HG03025 (cell line): ENCODE measurements at regions not wholly inside any gene's neighbourhood (a gene's known extent, or its start where the extent isn't known, plus 50 kb on each side); places are given as distances from the start of the nearest gene placed in this dataset.

ENCODE experiments used
- ATAC-seq: cut with Tn5 transposase; IDR thresholded peaks from one replicate; pipeline ENCODE4 v1.9.1; 2021; ENCODE audit warnings: mild to moderate bottlenecking, moderate library complexity; ENCODE audit not compliant: unreplicated experiment, low FRiP score

GRCh38 chr6:143621876-143622605 lies 55.7 kb upstream of the PHACTR2 start:
- no peak for ATAC-seq

GRCh38 chr6:143621159-143621873 lies 56.4 kb upstream of the PHACTR2 start:
- no peak for ATAC-seq

GRCh38 chr6:143620447-143620846 lies 57.3 kb upstream of the PHACTR2 start:
- no peak for ATAC-seq

- no peak for ATAC-seq
Measured at GRCh38 chr6:143619824-143620401, 57.9 kb upstream of the PHACTR2 start.

GRCh38 chr6:143616741-143617140 lies 61.0 kb upstream of the PHACTR2 start:
- ATAC-seq = no peak

- no peak for ATAC-seq
Measured at GRCh38 chr6:143615785-143616184, 62.0 kb upstream of the PHACTR2 start.

DNA sequence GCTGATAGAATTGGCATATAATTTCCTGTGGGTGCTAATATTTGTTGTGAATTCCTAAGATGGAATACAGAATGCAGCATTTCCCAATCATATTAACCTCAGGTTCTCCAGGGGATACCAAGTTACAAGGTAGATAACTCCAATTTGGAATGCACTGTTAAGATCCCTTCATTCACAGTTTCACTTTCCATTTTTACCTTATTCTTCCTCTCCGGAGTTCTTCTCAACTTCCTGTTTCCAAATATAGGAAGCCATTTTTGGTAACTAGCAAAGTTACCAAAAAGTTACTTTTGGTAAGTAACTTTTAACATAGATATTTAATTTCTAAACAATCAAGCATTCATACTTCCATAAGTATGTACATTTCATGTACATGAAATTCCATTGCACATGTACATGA lies 63.5 kb upstream of the PHACTR2 start:
- ATAC-seq = no peak

DNA sequence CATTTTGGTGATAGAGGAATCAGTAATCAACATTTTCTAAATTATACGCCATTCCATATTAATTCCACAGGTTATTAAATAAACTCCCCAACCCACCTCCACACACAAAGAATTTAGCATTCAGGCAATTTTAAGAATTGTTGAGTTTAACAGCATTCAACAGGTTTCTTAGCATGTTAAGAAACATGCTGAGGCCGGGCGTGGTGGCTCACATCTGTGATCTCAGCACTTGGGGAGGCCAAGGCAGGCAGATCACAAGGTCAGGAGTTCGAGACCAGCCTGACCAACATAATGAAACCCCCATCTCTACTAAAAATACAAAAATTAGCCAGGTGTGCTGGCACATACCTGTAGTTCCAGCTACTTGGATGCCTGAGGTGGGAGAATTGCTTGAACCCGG lies 64.0 kb upstream of the PHACTR2 start:
- ATAC-seq = no peak

- no peak for ATAC-seq
Measured at GRCh38 chr6:143612186-143612585, 65.6 kb upstream of the PHACTR2 start.

DNA sequence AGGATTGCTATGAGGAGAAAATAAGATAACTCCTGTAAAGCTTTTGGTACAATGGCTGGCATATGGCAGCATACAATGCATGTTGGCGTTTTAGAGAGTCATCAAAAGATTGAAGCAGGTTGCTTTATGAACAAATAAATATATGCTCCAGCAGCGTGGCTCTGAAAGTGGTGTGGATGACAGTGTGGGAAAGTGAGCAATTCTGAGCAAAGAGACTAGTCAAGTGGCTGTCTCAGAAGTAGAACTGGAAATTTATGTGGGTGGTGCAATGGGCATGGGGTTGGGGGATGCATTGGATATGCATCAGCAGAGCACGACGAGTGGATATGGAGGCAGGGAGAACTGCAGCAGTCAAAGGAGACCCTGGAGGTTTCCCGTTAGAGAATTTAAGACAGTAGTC lies 66.2 kb upstream of the PHACTR2 start:
- no peak for ATAC-seq

GRCh38 chr6:143609972-143610371 lies 67.8 kb upstream of the PHACTR2 start:
- no peak for ATAC-seq

- no peak for ATAC-seq
Measured at GRCh38 chr6:143609501-143609900, 68.3 kb upstream of the PHACTR2 start.

- ATAC-seq = no peak
Measured at GRCh38 chr6:143608906-143609305, 68.9 kb upstream of the PHACTR2 start.

DNA sequence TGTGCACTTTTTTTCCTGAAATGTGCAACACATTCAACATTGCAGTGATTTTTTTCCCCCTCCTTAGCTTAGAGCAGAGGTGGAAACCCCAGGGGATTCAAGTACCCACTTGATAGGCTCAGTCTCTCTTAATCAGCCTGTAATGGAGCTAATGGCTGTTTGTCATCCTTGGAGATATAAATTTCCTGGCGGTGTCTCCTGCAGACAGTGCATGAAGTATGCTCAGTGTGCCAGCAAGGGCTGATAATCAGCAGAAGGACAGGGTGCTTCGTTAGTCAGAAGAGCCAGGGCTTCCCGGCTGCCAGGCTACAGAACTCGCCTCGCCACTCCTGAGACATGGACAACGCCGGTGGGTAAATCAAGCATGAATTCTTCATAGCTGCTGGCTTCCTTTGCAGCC lies 69.8 kb upstream of the PHACTR2 start:
- ATAC-seq = no peak

GRCh38 chr6:143607168-143607567 lies 70.6 kb upstream of the PHACTR2 start:
- ATAC-seq = no peak

DNA sequence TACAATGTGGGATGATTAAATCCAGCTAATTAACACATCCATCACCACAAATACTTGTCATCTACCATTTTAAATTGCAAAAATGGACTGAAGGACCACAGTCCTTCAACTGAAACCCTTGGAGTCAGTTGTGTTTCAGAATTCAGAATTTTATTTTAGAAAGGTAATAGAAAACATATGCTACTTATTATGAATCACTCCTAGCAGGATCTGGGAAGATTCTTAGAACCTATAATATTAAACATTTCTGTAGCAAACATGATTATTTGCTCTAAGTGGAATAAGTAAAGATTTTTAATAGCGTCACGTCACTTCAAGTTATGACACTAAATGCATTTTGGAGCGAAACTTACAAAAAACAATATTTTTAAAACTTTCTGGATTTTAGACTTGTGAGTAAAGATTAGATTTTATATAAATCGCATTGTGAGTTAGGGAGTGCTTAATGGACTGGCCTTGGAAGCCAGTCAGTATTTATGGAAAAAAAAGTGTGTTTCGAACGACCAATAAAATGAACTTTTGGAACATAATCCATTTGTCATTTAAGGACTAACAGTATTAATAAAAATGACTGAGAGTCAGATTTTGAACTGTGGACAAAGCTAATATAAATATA lies 71.8 kb upstream of the PHACTR2 start:
- no peak for ATAC-seq

GRCh38 chr6:143603455-143603854 lies 74.3 kb upstream of the PHACTR2 start:
- ATAC-seq = no peak

GRCh38 chr6:143601504-143601903 lies 76.3 kb upstream of the PHACTR2 start:
- no peak for ATAC-seq

GRCh38 chr6:143600821-143601220 lies 76.9 kb upstream of the PHACTR2 start:
- ATAC-seq = no peak

- peak; percentile 74 for ATAC-seq
Measured at GRCh38 chr6:143598466-143599080, 79.2 kb upstream of the PHACTR2 start.

GRCh38 chr6:143596866-143597265 lies 80.9 kb upstream of the PHACTR2 start:
- no peak for ATAC-seq
